ENCODE measurements at regions not wholly inside any gene's neighbourhood (a gene's known extent, or its start where the extent isn't known, plus 50 kb on each side); places are given as distances from the start of the nearest gene placed in this dataset.

DNA sequence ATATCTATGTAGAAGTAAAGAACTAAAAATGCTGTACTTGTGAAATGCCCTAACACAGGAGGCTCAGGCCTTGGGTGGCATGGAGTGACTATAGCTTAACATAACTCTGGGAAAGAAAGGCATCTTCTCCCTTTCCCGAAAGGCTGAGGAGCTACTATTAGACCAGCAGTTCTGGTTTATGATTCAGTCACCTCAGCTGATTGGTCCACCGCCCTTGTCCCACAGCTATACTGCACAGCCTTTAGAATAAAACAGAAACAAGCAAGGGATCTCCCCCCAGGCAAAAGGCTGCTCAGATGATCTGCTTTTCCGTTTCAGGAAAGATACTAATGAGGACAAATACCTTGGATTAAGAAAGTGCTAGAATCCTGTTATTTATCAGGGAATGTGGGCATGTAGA lies 171.3 kb downstream of the SNCA start:
- Mint-ChIP-seq H3K36me3 (no peaks in the 10 kb centered on the region), H3K4me3 (no peak overlapping the region), H3K27ac (no peak overlapping the region), H3K9me3 (no peaks in the 10 kb centered on the region), H3K4me1 (no peaks in the 10 kb centered on the region)
- no peak for ATAC-seq
- no peak for DNase-seq (ENCODE audit: low spot score in 2 of 2)

GRCh38 chr4:89664521-89664920 lies 172.4 kb downstream of the SNCA start:
- no peak overlapping the region for H3K27ac Mint-ChIP-seq
- no peaks in the 10 kb centered on the region for H3K36me3 Mint-ChIP-seq
- H3K4me3 Mint-ChIP-seq, result no peak overlapping the region
- ATAC-seq, result no peak
- no peak for DNase-seq (ENCODE audit: low spot score in 2 of 2)
- no peaks in the 10 kb centered on the region for H3K9me3 Mint-ChIP-seq
- no peaks in the 10 kb centered on the region for H3K4me1 Mint-ChIP-seq

DNA sequence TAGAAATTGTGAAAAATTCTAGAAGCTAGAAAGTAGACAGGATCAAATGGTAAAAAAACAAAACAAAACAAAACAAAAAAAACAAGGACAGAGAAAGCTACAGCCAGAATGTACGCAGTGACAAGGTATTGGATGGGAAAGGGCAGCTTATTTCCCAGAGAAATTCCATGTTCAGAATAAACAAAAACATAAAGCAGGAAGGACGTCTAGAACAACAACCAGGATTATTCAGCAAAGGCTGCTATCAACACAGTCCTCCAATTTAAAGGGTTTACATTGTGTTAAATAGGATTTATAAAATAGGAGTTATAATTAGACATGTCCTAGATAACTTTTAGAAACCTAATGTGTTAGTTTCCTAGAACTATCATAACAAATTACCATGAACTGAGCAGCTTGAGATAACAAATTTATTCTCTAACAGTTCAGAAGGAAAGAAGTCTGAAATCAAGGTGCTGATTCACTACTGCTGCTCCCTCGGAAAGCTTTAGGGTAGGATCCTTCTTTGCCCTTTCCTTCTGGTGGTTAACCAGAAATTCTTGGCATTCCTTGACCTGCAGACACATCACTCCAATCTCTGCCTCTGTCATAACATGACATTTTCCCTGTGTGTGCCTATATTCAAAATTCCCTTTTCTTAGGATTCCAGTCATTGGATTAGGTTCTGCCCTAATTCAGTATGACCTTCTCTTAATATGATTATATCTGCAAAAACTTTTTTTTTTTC lies 175.6 kb downstream of the SNCA start:
- no peaks in the 10 kb centered on the region for H3K4me1 Mint-ChIP-seq
- H3K36me3 Mint-ChIP-seq, result no peaks in the 10 kb centered on the region
- DNase-seq (ENCODE audit: low spot score in 2 of 2) (no peak), ATAC-seq (no peak)
- H3K4me3 Mint-ChIP-seq, result no peak overlapping the region
- no peak overlapping the region for H3K27ac Mint-ChIP-seq
- no peaks in the 10 kb centered on the region for H3K9me3 Mint-ChIP-seq

DNA sequence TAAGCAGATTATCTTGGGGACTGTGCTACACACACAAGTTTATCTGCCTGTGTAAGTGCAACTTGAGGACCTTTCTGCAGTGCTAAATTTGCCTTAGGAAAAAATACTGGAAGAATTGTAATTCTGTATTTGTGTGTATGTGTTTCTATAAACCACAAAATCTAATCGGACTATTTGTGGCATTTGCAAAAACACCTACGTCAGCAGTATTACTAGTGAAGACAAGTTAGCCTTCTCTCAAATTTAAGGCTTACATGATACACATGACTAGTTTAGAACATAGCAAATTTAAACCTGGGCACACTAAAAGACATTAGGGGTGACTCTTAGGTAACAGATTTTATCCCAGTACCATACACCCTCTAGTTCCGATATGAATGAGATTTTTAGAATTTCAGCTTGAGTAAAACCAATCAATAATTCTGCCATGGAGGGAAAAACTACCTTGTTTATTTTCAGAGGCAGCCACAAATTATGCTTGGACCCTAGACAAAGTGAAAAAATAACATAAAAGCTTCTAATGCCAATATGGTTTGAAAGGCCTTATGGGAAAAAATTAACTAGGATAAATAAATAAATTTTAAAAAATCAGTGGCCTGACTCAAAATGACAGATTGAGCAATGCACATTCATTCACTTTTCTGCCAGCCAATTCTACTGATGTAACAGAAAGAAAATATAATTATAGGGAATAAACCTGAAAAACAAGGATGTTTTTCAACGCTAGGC lies 176.4 kb downstream of the SNCA start:
- Mint-ChIP-seq H3K36me3 (no peaks in the 10 kb centered on the region), H3K9me3 (no peaks in the 10 kb centered on the region), H3K4me3 (no peak overlapping the region), H3K27ac (no peak overlapping the region), H3K4me1 (no peaks in the 10 kb centered on the region)
- no peak for ATAC-seq
- DNase-seq (ENCODE audit: low spot score in 2 of 2), result no peak

DNA sequence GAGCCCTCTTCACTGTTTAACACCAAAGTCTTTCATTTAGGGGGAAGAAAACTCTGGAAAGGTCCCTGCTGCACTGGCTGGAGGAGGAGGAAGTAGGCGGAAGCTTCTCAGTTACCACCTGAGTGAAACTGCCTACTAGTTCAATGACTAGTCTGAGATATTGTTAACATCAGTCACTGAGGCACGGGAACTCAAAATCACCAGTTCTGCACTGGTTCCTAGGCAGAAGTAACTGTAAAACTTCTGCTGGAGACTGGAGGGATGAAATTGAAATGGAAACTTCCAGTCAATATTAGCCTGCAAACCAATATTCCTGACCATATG lies 178.3 kb downstream of the SNCA start:
- H3K27ac Mint-ChIP-seq, result no peak overlapping the region
- no peaks in the 10 kb centered on the region for H3K4me1 Mint-ChIP-seq
- no peak overlapping the region for H3K4me3 Mint-ChIP-seq
- H3K36me3 Mint-ChIP-seq, result no peaks in the 10 kb centered on the region
- no peaks in the 10 kb centered on the region for H3K9me3 Mint-ChIP-seq
- no peak for DNase-seq (ENCODE audit: low spot score in 2 of 2)
- ATAC-seq, result no peak

DNA sequence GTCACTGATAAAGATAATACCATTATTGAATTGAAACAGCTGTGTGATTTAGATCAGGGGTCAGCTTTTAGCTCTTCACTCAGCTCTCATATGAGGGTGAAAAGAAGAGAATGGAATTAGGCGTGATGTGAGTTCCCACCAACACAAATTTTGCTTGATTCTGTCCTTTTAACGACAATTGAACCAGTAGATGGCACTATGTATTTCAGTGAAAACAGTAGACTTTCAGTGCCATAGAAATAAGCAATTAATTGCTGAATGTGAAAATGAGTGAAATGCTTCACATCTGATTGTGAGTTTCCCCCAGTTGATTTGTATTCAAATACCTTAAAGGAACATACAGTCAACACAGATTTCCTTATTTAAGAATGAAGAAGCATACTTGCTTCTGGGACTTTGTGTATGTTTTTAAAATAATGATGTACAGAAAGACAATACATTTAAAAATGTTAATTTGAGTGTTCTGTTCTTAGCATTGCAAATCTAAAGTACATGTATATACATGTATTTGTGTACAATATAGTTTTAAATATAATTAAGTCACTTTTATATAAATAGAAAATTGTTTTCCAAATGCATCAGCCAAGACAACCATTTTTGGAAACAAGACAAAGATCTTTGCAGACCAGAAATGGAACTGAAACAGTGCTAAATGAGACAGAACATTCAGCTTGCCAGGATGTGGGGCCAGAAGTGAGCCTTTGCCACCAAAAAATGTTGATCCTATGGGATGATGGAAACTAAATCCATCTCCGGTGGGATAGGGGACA lies 178.8 kb downstream of the SNCA start:
- no peak for ATAC-seq
- no peak overlapping the region for H3K27ac Mint-ChIP-seq
- H3K4me1 Mint-ChIP-seq, result no peaks in the 10 kb centered on the region
- no peaks in the 10 kb centered on the region for H3K9me3 Mint-ChIP-seq
- no peaks in the 10 kb centered on the region for H3K36me3 Mint-ChIP-seq
- no peak for DNase-seq (ENCODE audit: low spot score in 2 of 2)
- no peak overlapping the region for H3K4me3 Mint-ChIP-seq

DNA sequence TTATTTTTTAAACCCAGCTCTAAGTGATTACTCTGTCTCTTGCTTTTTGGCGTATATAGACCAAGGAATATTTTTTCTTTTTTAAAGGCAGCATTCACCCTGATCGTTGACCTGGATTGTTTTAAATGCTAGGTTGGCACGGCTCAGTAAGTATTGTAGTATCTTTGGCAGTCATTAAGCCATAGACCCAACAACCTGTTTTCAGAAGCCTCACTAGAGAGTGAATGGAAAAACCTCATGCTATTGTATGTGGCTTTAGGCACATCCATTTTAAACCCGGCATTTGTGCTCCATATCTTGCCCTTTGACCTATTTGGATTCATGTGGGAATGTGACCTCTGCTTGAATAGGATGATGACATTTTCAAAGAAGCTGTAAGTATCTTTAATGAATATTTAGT lies 183.9 kb downstream of the SNCA start:
- H3K4me1 Mint-ChIP-seq, result no peaks in the 10 kb centered on the region
- ATAC-seq (no peak), DNase-seq (ENCODE audit: low spot score in 2 of 2) (no peak)
- no peaks in the 10 kb centered on the region for H3K9me3 Mint-ChIP-seq
- no peak overlapping the region for H3K4me3 Mint-ChIP-seq
- H3K27ac Mint-ChIP-seq, result no peak overlapping the region
- no peaks in the 10 kb centered on the region for H3K36me3 Mint-ChIP-seq

- ATAC-seq, result no peak
- H3K4me1 Mint-ChIP-seq, result no peaks in the 10 kb centered on the region
- H3K36me3 Mint-ChIP-seq, result no peaks in the 10 kb centered on the region
- H3K9me3 Mint-ChIP-seq, result peaks cover 3% of the 10 kb centered on the region
- H3K4me3 Mint-ChIP-seq, result no peak overlapping the region
- no peak overlapping the region for H3K27ac Mint-ChIP-seq
- no peak for DNase-seq (ENCODE audit: low spot score in 2 of 2)
These were observed 191.5 kb downstream of the SNCA start for GRCh38 chr4:89645482-89645881.

- ATAC-seq (no peak), DNase-seq (ENCODE audit: low spot score in 2 of 2) (no peak)
- H3K4me3 Mint-ChIP-seq, result no peak overlapping the region
- H3K4me1 Mint-ChIP-seq, result no peaks in the 10 kb centered on the region
- H3K9me3 Mint-ChIP-seq, result no peaks in the 10 kb centered on the region
- H3K36me3 Mint-ChIP-seq, result no peaks in the 10 kb centered on the region
- H3K27ac Mint-ChIP-seq, result no peak overlapping the region
These were observed 195.6 kb downstream of the SNCA start for GRCh38 chr4:89641367-89641687.

GRCh38 chr4:89640620-89641366 lies 196.2 kb downstream of the SNCA start:
- ATAC-seq, result no peak
- H3K9me3 Mint-ChIP-seq, result no peaks in the 10 kb centered on the region
- H3K27ac Mint-ChIP-seq, result no peak overlapping the region
- no peaks in the 10 kb centered on the region for H3K36me3 Mint-ChIP-seq
- DNase-seq (ENCODE audit: low spot score in 2 of 2), result no peak
- no peaks in the 10 kb centered on the region for H3K4me1 Mint-ChIP-seq
- H3K4me3 Mint-ChIP-seq, result no peak overlapping the region

- H3K36me3 Mint-ChIP-seq, result no peaks in the 10 kb centered on the region
- H3K27ac Mint-ChIP-seq, result no peak overlapping the region
- no peaks in the 10 kb centered on the region for H3K4me1 Mint-ChIP-seq
- DNase-seq (ENCODE audit: low spot score in 2 of 2) (no peak), ATAC-seq (no peak)
- no peak overlapping the region for H3K4me3 Mint-ChIP-seq
- H3K9me3 Mint-ChIP-seq, result no peaks in the 10 kb centered on the region
These were observed 197.6 kb downstream of the SNCA start for GRCh38 chr4:89639395-89639794.

GRCh38 chr4:89625599-89626293 lies 211.2 kb downstream of the SNCA start:
- H3K9me3 Mint-ChIP-seq, result no peaks in the 10 kb centered on the region
- H3K4me3 Mint-ChIP-seq, result no peak overlapping the region
- ATAC-seq, result no peak
- no peak overlapping the region for H3K27ac Mint-ChIP-seq
- no peaks in the 10 kb centered on the region for H3K4me1 Mint-ChIP-seq
- DNase-seq (ENCODE audit: low spot score in 2 of 2), result no peak
- no peaks in the 10 kb centered on the region for H3K36me3 Mint-ChIP-seq

- no peak for DNase-seq (ENCODE audit: low spot score in 2 of 2)
- Mint-ChIP-seq H3K36me3 (no peaks in the 10 kb centered on the region), H3K27ac (no peak overlapping the region), H3K4me3 (no peak overlapping the region), H3K4me1 (no peaks in the 10 kb centered on the region), H3K9me3 (no peaks in the 10 kb centered on the region)
- ATAC-seq, result peak; percentile 32
These were observed 217.6 kb downstream of the SNCA start for GRCh38 chr4:89619206-89619962.

GRCh38 chr4:89618151-89618550 lies 218.8 kb downstream of the SNCA start:
- Mint-ChIP-seq H3K4me1 (no peaks in the 10 kb centered on the region), H3K27ac (no peak overlapping the region), H3K36me3 (no peaks in the 10 kb centered on the region), H3K4me3 (no peak overlapping the region), H3K9me3 (no peaks in the 10 kb centered on the region)
- DNase-seq (ENCODE audit: low spot score in 2 of 2) (no peak), ATAC-seq (no peak)

Data from stimulated activated effector memory CD8-positive, alpha-beta T cell treated with anti-CD3 and anti-CD28 coated beads, Interleukin-12 subunit alpha, Interleukin-12 subunit beta, amount 100 ng/mL, for 72 hours (primary cell).